OCI-LY3 (cell line): ENCODE measurements at regions not wholly inside any gene's neighbourhood (a gene's known extent, or its start where the extent isn't known, plus 50 kb on each side); places are given as distances from the start of the nearest gene placed in this dataset.

Experiments used
- H2AFZ ChIP-seq: fragments of 200-600, 300-600 bp; shearing (Covaris generic); 2 replicates; pipeline ENCODE4 v1.6.0; 2014; ENCODE audit warnings: antibody characterized with exemption, low read depth, low read length
- H3K27ac ChIP-seq: fragments of 200-600, 300-600 bp; sonication (generic); 2 replicates; pipeline ENCODE4 v1.5.1; 2014; ENCODE audit warnings: mild to moderate bottlenecking, low read length, moderate library complexity, mixed read lengths
- H3K27me3 ChIP-seq: fragments of 200-600, 300-600 bp; sonication (generic); 2 replicates; pipeline ENCODE4 v1.6.1; 2014; ENCODE audit warnings: low read depth, low read length, mixed read lengths
- H3K36me3 ChIP-seq: fragments of 200-600, 300-600 bp; sonication (generic); replicated peaks from 2 replicates; pipeline ENCODE3; 2014; ENCODE audit warnings: low read depth, low read length, mixed read lengths
- H3K4me1 ChIP-seq: fragments of 300-600, 200-600 bp; sonication (generic); 2 replicates; pipeline ENCODE4 v1.6.1; 2014; ENCODE audit warnings: low read length, mixed read lengths
- H3K4me2 ChIP-seq: fragments of 200-600, 300-600 bp; sonication (generic); 2 replicates; pipeline ENCODE4 v1.6.1; 2014; ENCODE audit warnings: low read length, mixed read lengths
- H3K4me3 ChIP-seq: fragments of 300-600, 200-600 bp; sonication (generic); 2 replicates; pipeline ENCODE4 v1.5.1; 2014; ENCODE audit warnings: antibody characterized with exemption, mild to moderate bottlenecking, low read length, moderate library complexity
- H3K79me2 ChIP-seq: fragments of 300-600, 200-600 bp; shearing (Covaris generic); 2 replicates; pipeline ENCODE4 v1.6.1; 2014; ENCODE audit warnings: mild to moderate bottlenecking, low read length, mixed read lengths
- H3K9ac ChIP-seq: fragments of 300-600, 200-600 bp; shearing (Covaris generic); 2 replicates; pipeline ENCODE4 v1.6.0; 2014; ENCODE audit warnings: mild to moderate bottlenecking, low read length, moderate library complexity
- H3K9me3 ChIP-seq: fragments of 200-600, 300-600 bp; shearing (Covaris generic); 2 replicates; pipeline ENCODE4 v1.6.1; 2014; ENCODE audit warnings: low read length, mixed read lengths; ENCODE audit not compliant: insufficient read depth
- H4K20me1 ChIP-seq: fragments of 200-600, 300-600 bp; sonication (generic); 2 replicates; pipeline ENCODE4 v1.6.1; 2016; ENCODE audit warnings: low read length, mixed read lengths; ENCODE audit not compliant: insufficient read depth
- CTCF ChIP-seq: fragments of 200-600, 300-600 bp; sonication (generic); IDR thresholded peaks from 2 replicates; pipeline ENCODE4 v1.5.1; 2014; ENCODE audit warnings: antibody characterized with exemption, low read length, low read depth
- EZH2phosphoT487 ChIP-seq: fragments of 200-600 bp; shearing (Covaris generic); IDR thresholded peaks from 2 replicates; pipeline ENCODE4 v1.6.1; 2018; ENCODE audit warnings: antibody characterized with exemption, mixed run types, low read depth

DNA sequence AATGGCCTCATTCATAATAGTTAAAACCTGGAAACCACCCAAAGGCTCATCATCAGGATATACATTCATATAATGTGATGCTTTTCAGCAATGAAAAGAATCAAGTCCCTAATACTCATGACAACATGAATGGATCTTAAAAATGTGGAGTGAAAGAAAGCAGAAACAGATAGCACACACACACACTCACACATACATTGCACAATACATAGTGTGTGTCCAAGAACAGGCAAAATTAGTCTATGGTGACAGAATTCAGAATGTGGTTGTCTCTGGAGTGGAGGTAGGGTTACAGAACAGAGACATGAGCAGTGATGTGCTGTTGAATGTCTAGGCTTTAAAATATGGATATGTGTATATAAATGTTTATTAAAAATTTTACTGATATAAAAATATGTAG lies 419.9 kb upstream of the PCDH15 start:
- no peak overlapping the region for H3K27ac ChIP-seq
- no peaks in the 10 kb centered on the region for H3K36me3 ChIP-seq
- no peaks in the 10 kb centered on the region for H3K27me3 ChIP-seq
- no peak overlapping the region for H3K4me3 ChIP-seq
- no peak overlapping the region for H3K9ac ChIP-seq
- no peak overlapping the region for H2AFZ ChIP-seq
- H3K79me2 ChIP-seq = no peaks in the 10 kb centered on the region
- no peaks in the 10 kb centered on the region for H4K20me1 ChIP-seq
- H3K4me1 ChIP-seq = no peaks in the 10 kb centered on the region; the same call in 1 of the 2 replicates
- H3K4me2 ChIP-seq = no peak overlapping the region
- TF ChIP-seq CTCF (no peak), EZH2phosphoT487 (no peak)
- H3K9me3 ChIP-seq = no peaks in the 10 kb centered on the region

- no peaks in the 10 kb centered on the region for H3K27me3 ChIP-seq
- H3K27ac ChIP-seq = no peak overlapping the region
- no peaks in the 10 kb centered on the region; the same call in 1 of the 2 replicates for H3K4me1 ChIP-seq
- no peaks in the 10 kb centered on the region for H4K20me1 ChIP-seq
- H3K4me3 ChIP-seq = no peak overlapping the region
- H3K9ac ChIP-seq = no peak overlapping the region
- no peak overlapping the region for H3K4me2 ChIP-seq
- TF ChIP-seq EZH2phosphoT487 (no peak), CTCF (no peak)
- no peaks in the 10 kb centered on the region for H3K36me3 ChIP-seq
- no peaks in the 10 kb centered on the region for H3K79me2 ChIP-seq
- H3K9me3 ChIP-seq = 0 out of 2 replicates have a peak, but pooled peaks cover 3% of the 10 kb centered on the region
- no peak overlapping the region for H2AFZ ChIP-seq
Measured at GRCh38 chr10:55215699-55216098, 414.7 kb upstream of the PCDH15 start.

- no peaks in the 10 kb centered on the region for H3K27me3 ChIP-seq
- H3K9me3 ChIP-seq = 0 out of 2 replicates have a peak, but pooled peaks cover 3% of the 10 kb centered on the region
- H3K36me3 ChIP-seq = no peaks in the 10 kb centered on the region
- no peak overlapping the region for H3K27ac ChIP-seq
- no peaks in the 10 kb centered on the region; the same call in 1 of the 2 replicates for H3K4me1 ChIP-seq
- H3K9ac ChIP-seq = no peak overlapping the region
- no peak overlapping the region for H3K4me2 ChIP-seq
- no peak overlapping the region for H3K4me3 ChIP-seq
- no peak overlapping the region for H2AFZ ChIP-seq
- no peaks in the 10 kb centered on the region for H4K20me1 ChIP-seq
- TF ChIP-seq EZH2phosphoT487 (no peak), CTCF (no peak)
- H3K79me2 ChIP-seq = no peaks in the 10 kb centered on the region
Measured at GRCh38 chr10:55214608-55215007, 413.6 kb upstream of the PCDH15 start.

GRCh38 chr10:55212051-55212450 lies 411.0 kb upstream of the PCDH15 start:
- no peak overlapping the region for H3K9ac ChIP-seq
- H3K27me3 ChIP-seq = no peaks in the 10 kb centered on the region
- H3K9me3 ChIP-seq = 0 out of 2 replicates have a peak, but pooled peaks cover 3% of the 10 kb centered on the region
- H2AFZ ChIP-seq = no peak overlapping the region
- H3K4me2 ChIP-seq = no peak overlapping the region
- H3K4me3 ChIP-seq = no peak overlapping the region
- no peaks in the 10 kb centered on the region for H4K20me1 ChIP-seq
- no peak overlapping the region for H3K27ac ChIP-seq
- no peak for TF ChIP-seq CTCF
- no peak for TF ChIP-seq EZH2phosphoT487
- no peaks in the 10 kb centered on the region for H3K36me3 ChIP-seq
- H3K79me2 ChIP-seq = no peaks in the 10 kb centered on the region
- no peaks in the 10 kb centered on the region for H3K4me1 ChIP-seq
